ENCODE measurements at regions not wholly inside any gene's neighbourhood (a gene's known extent, or its start where the extent isn't known, plus 50 kb on each side); places are given as distances from the start of the nearest gene placed in this dataset.

- TF ChIP-seq EZH2 (IDR thresholded peaks at IDR 0.05; ENCODE audit: low read length): no peak
- no peak for TF ChIP-seq CTCF (optimal IDR thresholded peaks at IDR 0.05 in 1 of 3, IDR thresholded peaks at IDR 0.05 in 1 of 3, conservative IDR thresholded peaks at IDR 0.05 in 1 of 3; ENCODE audit: extremely low read depth in 1 of 3, insufficient read depth in 2 of 3, low read length in 3 of 3)
Measured at GRCh38 chr4:170599894-170600293, 510.1 kb upstream of the AADAT start.
